HG03066 (cell line): ENCODE measurements at regions not wholly inside any gene's neighbourhood (a gene's known extent, or its start where the extent isn't known, plus 50 kb on each side); places are given as distances from the start of the nearest gene placed in this dataset.
"Not testable (repeated sequence)": the region's sequence is repeated elsewhere in the genome, so short reads cannot be mapped to it uniquely, and the experiment has no call there.

Experiments
- ATAC-seq: cut with Tn5 transposase; IDR thresholded peaks from one replicate; pipeline ENCODE4 v1.9.1; 2021; ENCODE audit warnings: low read depth; ENCODE audit not compliant: unreplicated experiment

- ATAC-seq: no peak
Observed at GRCh38 chr4:122100508-122100907, 51.6 kb upstream of the BLTP1 start.

- ATAC-seq: no peak
Observed at GRCh38 chr4:122099896-122100295, 52.2 kb upstream of the BLTP1 start.

GRCh38 chr4:122091836-122092405 is 60.2 kb upstream of the BLTP1 start:
- no peak for ATAC-seq

GRCh38 chr4:122091397-122091796 is 60.7 kb upstream of the BLTP1 start:
- no peak for ATAC-seq

GRCh38 chr4:122090989-122091388 is 61.1 kb upstream of the BLTP1 start:
- ATAC-seq: no peak

- ATAC-seq: no peak
Observed at GRCh38 chr4:122086338-122087065, 65.6 kb upstream of the BLTP1 start.

GRCh38 chr4:122083989-122084388 is 68.1 kb upstream of the BLTP1 start:
- no peak for ATAC-seq

- no peak for ATAC-seq
Observed at GRCh38 chr4:122083351-122083750, 68.8 kb upstream of the BLTP1 start.

- ATAC-seq: no peak
Observed at GRCh38 chr4:122082661-122083060, 69.5 kb upstream of the BLTP1 start.

- not testable (repeated sequence) for ATAC-seq
Observed at GRCh38 chr4:122077653-122078052, 74.5 kb upstream of the BLTP1 start.

GRCh38 chr4:122076835-122077234 is 75.3 kb upstream of the BLTP1 start:
- ATAC-seq: not testable (repeated sequence)

GRCh38 chr4:122073615-122074014 is 78.5 kb upstream of the BLTP1 start:
- ATAC-seq: no peak

- ATAC-seq: no peak
Observed at GRCh38 chr4:122065915-122066314, 86.2 kb upstream of the BLTP1 start.

GRCh38 chr4:122065149-122065548 is 87.0 kb upstream of the BLTP1 start:
- ATAC-seq: no peak

GRCh38 chr4:122053186-122053585 is 98.9 kb upstream of the BLTP1 start:
- no peak for ATAC-seq

GRCh38 chr4:122052677-122053076 is 99.5 kb upstream of the BLTP1 start:
- no peak for ATAC-seq

- ATAC-seq: no peak
Observed at GRCh38 chr4:122050841-122051240, 99.0 kb upstream of the TRPC3 start.

- ATAC-seq: no peak
Observed at GRCh38 chr4:122047456-122048425, 95.9 kb upstream of the TRPC3 start.

GRCh38 chr4:122046255-122046654 is 94.4 kb upstream of the TRPC3 start:
- ATAC-seq: no peak

GRCh38 chr4:122045533-122045932 is 93.7 kb upstream of the TRPC3 start:
- no peak for ATAC-seq

- no peak for ATAC-seq
Observed at GRCh38 chr4:122044501-122044900, 92.6 kb upstream of the TRPC3 start.
